HEK293 (cell line): ENCODE measurements at regions not wholly inside any gene's neighbourhood (a gene's known extent, or its start where the extent isn't known, plus 50 kb on each side); places are given as distances from the start of the nearest gene placed in this dataset.

Source experiments
- CTCF ChIA-PET: fragments of 350-600 bp; formaldehyde crosslinking; extraction: SDS; loops from one replicate; lab custom pipeline; 2021; ENCODE audit warnings: antibody characterized with exemption; lab: Yijun Ruan, JAX
- POLR2A ChIA-PET: fragments of 300-600 bp; formaldehyde crosslinking; extraction: SDS; loops from one replicate; lab custom pipeline; 2020; ENCODE audit warnings: antibody characterized with exemption, inconsistent platforms; lab: Yijun Ruan, JAX
- H3K27ac ChIP-seq: fragments of 200-500 bp; sonication (Bioruptor generic); 2 replicates; pipeline ENCODE4 v1.5.1; 2014; ENCODE audit warnings: low read depth, low read length, control low read depth, inconsistent platforms; ENCODE audit errors: extremely low read depth
- H3K36me3 ChIP-seq, 2 experiments: fragments of 200-500 bp in 1 of 2; sonication (Bioruptor generic) in 1 of 2; 1 replicate in 1 of 2; 2 replicates in 1 of 2; pipeline ENCODE4 v1.5.1; 2014 to 2017; ENCODE audit warnings: inconsistent platforms in 2 of 2, low read length in 2 of 2; ENCODE audit not compliant: control insufficient read depth in 2 of 2, insufficient read depth in 1 of 2
- H3K4me1 ChIP-seq: fragments of 200-500 bp; sonication (Bioruptor generic); 2 replicates; pipeline ENCODE4 v1.5.1; 2014; ENCODE audit warnings: mild to moderate bottlenecking, low read length, inconsistent platforms; ENCODE audit not compliant: control insufficient read depth, insufficient read depth
- H3K4me3 ChIP-seq: 2 replicates; pipeline ENCODE4 v1.5.1; 2011; ENCODE audit warnings: low read depth, mild to moderate bottlenecking, control low read depth, low read length, moderate library complexity
- H3K9me3 ChIP-seq: fragments of 200-500 bp; sonication (Bioruptor generic); 2 replicates; pipeline ENCODE4 v1.5.1; 2014; ENCODE audit warnings: low read depth, low read length, inconsistent platforms; ENCODE audit not compliant: control insufficient read depth, insufficient read depth
- ELK4 ChIP-seq: IDR thresholded peaks from 2 replicates; pipeline ENCODE4 v1.6.1; 2011; ENCODE audit warnings: mild to moderate bottlenecking, low read depth, low read length, borderline replicate concordance
- GLI4 ChIP-seq: fragments of 450-650 bp; formaldehyde crosslinking; IDR thresholded peaks from 2 replicates; pipeline ENCODE4 v1.5.1; 2016; ENCODE audit warnings: missing biosample characterization, missing genetic modification characterization
- GLIS1 ChIP-seq: fragments of 450-650 bp; formaldehyde crosslinking; IDR thresholded peaks from 2 replicates; pipeline ENCODE4 v1.5.1; 2016; ENCODE audit warnings: missing biosample characterization, missing genetic modification characterization
- HOXD13 ChIP-seq: sonication (generic); formaldehyde crosslinking; IDR thresholded peaks from 2 replicates; pipeline ENCODE4 v1.8.0; 2022; ENCODE audit warnings: missing genetic modification reagents, borderline replicate concordance
- KLF10 ChIP-seq: fragments of 450-650 bp; IDR thresholded peaks from 2 replicates; pipeline ENCODE4 v1.5.1; 2018; ENCODE audit warnings: missing biosample characterization, mild to moderate bottlenecking, missing genetic modification characterization
- KLF8 ChIP-seq: fragments of 450-650 bp; formaldehyde crosslinking; IDR thresholded peaks from 2 replicates; pipeline ENCODE4 v1.5.1; 2016; ENCODE audit warnings: missing biosample characterization, missing genetic modification characterization
- SP7 ChIP-seq: fragments of 450-650 bp; formaldehyde crosslinking; IDR thresholded peaks from 2 replicates; pipeline ENCODE4 v1.5.1; 2016; ENCODE audit warnings: missing biosample characterization, missing genetic modification characterization
- ZBTB17 ChIP-seq: fragments of 450-650 bp; formaldehyde crosslinking; IDR thresholded peaks from 2 replicates; pipeline ENCODE4 v1.5.1; 2016; ENCODE audit warnings: missing biosample characterization, missing genetic modification characterization
- ZFP37 ChIP-seq: fragments of 450-650 bp; formaldehyde crosslinking; IDR thresholded peaks from 2 replicates; pipeline ENCODE4 v1.5.1; 2016; ENCODE audit warnings: missing biosample characterization, missing genetic modification characterization
- ZNF10 ChIP-seq: fragments of 450-650 bp; formaldehyde crosslinking; IDR thresholded peaks from 2 replicates; pipeline ENCODE4 v1.5.1; 2017; ENCODE audit warnings: missing biosample characterization, missing genetic modification characterization
- ZNF138 ChIP-seq: fragments of 450-650 bp; formaldehyde crosslinking; IDR thresholded peaks from 2 replicates; pipeline ENCODE4 v1.5.1; 2016; ENCODE audit warnings: missing biosample characterization, missing genetic modification characterization, borderline replicate concordance
- ZNF140 ChIP-seq: fragments of 450-650 bp; formaldehyde crosslinking; IDR thresholded peaks from 2 replicates; pipeline ENCODE4 v1.5.1; 2016; ENCODE audit warnings: missing biosample characterization, missing genetic modification characterization
- ZNF155 ChIP-seq: fragments of 450-650 bp; formaldehyde crosslinking; IDR thresholded peaks from 2 replicates; pipeline ENCODE4 v1.5.1; 2016; ENCODE audit warnings: missing biosample characterization, missing genetic modification characterization
- ZNF211 ChIP-seq: fragments of 450-650 bp; formaldehyde crosslinking; IDR thresholded peaks from 2 replicates; pipeline ENCODE4 v1.5.1; 2016; ENCODE audit warnings: low read depth, missing biosample characterization, missing genetic modification characterization
- ZNF214 ChIP-seq: fragments of 450-650 bp; formaldehyde crosslinking; IDR thresholded peaks from 2 replicates; pipeline ENCODE4 v1.5.1; 2017; ENCODE audit warnings: missing biosample characterization, mild to moderate bottlenecking, missing genetic modification characterization, borderline replicate concordance
- ZNF292 ChIP-seq: fragments of 450-650 bp; formaldehyde crosslinking; IDR thresholded peaks from 2 replicates; pipeline ENCODE4 v1.5.1; 2016; ENCODE audit warnings: low read depth, missing biosample characterization, missing genetic modification characterization, borderline replicate concordance
- ZNF521 ChIP-seq: fragments of 450-650 bp; formaldehyde crosslinking; IDR thresholded peaks from 2 replicates; pipeline ENCODE4 v1.5.1; 2017; ENCODE audit warnings: missing biosample characterization, mild to moderate bottlenecking, missing genetic modification characterization
- ZNF549 ChIP-seq: fragments of 450-650 bp; IDR thresholded peaks from 2 replicates; pipeline ENCODE4 v1.5.1; 2018; ENCODE audit warnings: missing biosample characterization, missing genetic modification characterization, mild to moderate bottlenecking, inconsistent platforms, moderate library complexity
- ZNF558 ChIP-seq: fragments of 450-650 bp; formaldehyde crosslinking; IDR thresholded peaks from 2 replicates; pipeline ENCODE4 v1.5.1; 2016; ENCODE audit warnings: missing biosample characterization, missing genetic modification characterization
- ZNF623 ChIP-seq: fragments of 450-650 bp; formaldehyde crosslinking; IDR thresholded peaks from 2 replicates; pipeline ENCODE4 v1.5.1; 2016; ENCODE audit warnings: missing biosample characterization, missing genetic modification characterization
- ZNF777 ChIP-seq: fragments of 450-650 bp; formaldehyde crosslinking; IDR thresholded peaks from 2 replicates; pipeline ENCODE4 v1.5.1; 2017; ENCODE audit warnings: missing biosample characterization, missing genetic modification characterization, borderline replicate concordance
- ZNF830 ChIP-seq: fragments of 450-650 bp; IDR thresholded peaks from 2 replicates; pipeline ENCODE4 v1.5.0; 2018; ENCODE audit warnings: missing biosample characterization, missing genetic modification characterization, low read depth, mild to moderate bottlenecking, moderate library complexity
- ZSCAN16 ChIP-seq: fragments of 450-650 bp; formaldehyde crosslinking; IDR thresholded peaks from 2 replicates; pipeline ENCODE4 v1.5.1; 2016; ENCODE audit warnings: missing biosample characterization, missing genetic modification characterization
- ZSCAN30 ChIP-seq: fragments of 450-650 bp; IDR thresholded peaks from 2 replicates; pipeline ENCODE4 v1.5.1; 2018; ENCODE audit warnings: missing biosample characterization, mild to moderate bottlenecking, missing genetic modification characterization, moderate library complexity
- TF ChIP-seq, protein P1 (sequence below): fragments of 450-650 bp; formaldehyde crosslinking; IDR thresholded peaks from 2 replicates; pipeline ENCODE4 v1.5.1; 2016; ENCODE audit warnings: missing biosample characterization, missing genetic modification characterization

- H3K4me3 ChIP-seq = no peak overlapping the region
- no peak overlapping the region for H3K27ac ChIP-seq
- H3K36me3 ChIP-seq = no peaks in the 10 kb centered on the region
- POLR2A ChIA-PET = no interaction called here
- H3K4me1 ChIP-seq = no peaks in the 10 kb centered on the region
- CTCF ChIA-PET = no interaction called here
- no peaks in the 10 kb centered on the region for H3K9me3 ChIP-seq
- TF ChIP-seq ZNF292 (tag by site-specific recombination) (no peak), ZNF777 (tag by site-specific recombination) (no peak), ZNF549 (tag by site-specific recombination) (no peak), GLI4 (no peak), ZNF155 (tag by site-specific recombination) (no peak), ZNF140 (tag by site-specific recombination) (no peak), ZNF214 (tag by site-specific recombination) (no peak), ELK4 (no peak), ZNF10 (tag by site-specific recombination) (no peak), ZNF558 (tag by site-specific recombination) (no peak), ZNF211 (tag by site-specific recombination) (no peak), ZNF623 (tag by site-specific recombination) (no peak)
- TF ChIP-seq, protein P1, sequence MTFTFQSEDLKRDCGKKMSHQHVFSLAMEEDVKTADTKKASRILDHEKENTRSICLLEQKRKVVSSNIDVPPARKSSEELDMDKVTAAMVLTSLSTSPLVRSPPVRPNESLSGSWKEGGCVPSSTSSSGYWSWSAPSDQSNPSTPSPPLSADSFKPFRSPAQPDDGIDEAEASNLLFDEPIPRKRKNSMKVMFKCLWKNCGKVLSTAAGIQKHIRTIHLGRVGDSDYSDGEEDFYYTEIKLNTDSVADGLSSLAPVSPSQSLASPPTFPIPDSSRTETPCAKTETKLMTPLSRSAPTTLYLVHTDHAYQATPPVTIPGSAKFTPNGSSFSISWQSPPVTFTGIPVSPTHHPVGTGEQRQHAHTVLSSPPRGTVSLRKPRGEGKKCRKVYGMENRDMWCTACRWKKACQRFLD = no peak
Measured at GRCh38 chr5:3355126-3355525, 240.5 kb upstream of the IRX1 start.

DNA sequence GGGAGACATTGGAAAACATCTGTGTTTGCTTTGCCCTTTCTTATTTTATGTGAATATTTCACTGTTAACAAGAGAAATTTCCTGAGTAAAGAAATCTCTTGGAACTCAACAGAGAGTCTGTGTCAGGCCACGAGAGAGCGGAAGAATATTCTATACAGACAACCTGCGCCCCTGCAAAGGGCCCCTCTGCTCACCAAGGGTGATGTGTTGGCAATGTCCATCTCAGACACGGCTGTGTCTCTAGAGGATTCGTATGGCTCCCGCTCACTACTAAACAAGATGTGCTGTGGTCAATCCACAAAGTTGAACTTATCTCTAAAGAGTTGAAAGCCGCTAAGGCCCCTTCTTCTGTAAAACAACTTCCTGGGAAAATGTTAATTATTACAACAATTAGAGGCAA, 241.0 kb upstream of the IRX1 start:
- H3K4me3 ChIP-seq = no peak overlapping the region
- TF ChIP-seq KLF10 = no peak
- no peak for TF ChIP-seq SP7 (tag by site-specific recombination)
- TF ChIP-seq ZNF138 (tag by site-specific recombination) = no peak
- TF ChIP-seq KLF8 = no peak
- TF ChIP-seq ZSCAN30 (tag by site-specific recombination) = no peak
- TF ChIP-seq ZSCAN16 (tag by site-specific recombination) = no peak
- TF ChIP-seq ZNF830 (tag by site-specific recombination) = no peak
- TF ChIP-seq GLIS1 = no peak
- TF ChIP-seq ZNF521 (tag by site-specific recombination) = no peak
- TF ChIP-seq ZFP37 (tag by site-specific recombination) = no peak
- no peak for TF ChIP-seq ZNF777 (tag by site-specific recombination)
- no peak for TF ChIP-seq HOXD13 (CRISPR knock-in tag)
- no peak for TF ChIP-seq ZBTB17 (tag by site-specific recombination)
- no peaks in the 10 kb centered on the region for H3K9me3 ChIP-seq
- no peaks in the 10 kb centered on the region for H3K36me3 ChIP-seq
- ChIA-PET CTCF (no interaction called here), POLR2A (no interaction called here)
- no peaks in the 10 kb centered on the region for H3K4me1 ChIP-seq
- no peak overlapping the region for H3K27ac ChIP-seq
